H9 (cell line): ENCODE measurements at regions not wholly inside any gene's neighbourhood (a gene's known extent, or its start where the extent isn't known, plus 50 kb on each side); places are given as distances from the start of the nearest gene placed in this dataset.

ENCODE experiments used
- DNase-seq: peaks from one replicate; pipeline ENCODE4 v3.0.0-alpha.2; 2017
- H2AFZ ChIP-seq: one replicate; pipeline ENCODE4 v1.6.1; 2013; ENCODE audit warnings: mild to moderate bottlenecking, low read length, control low read depth, moderate library complexity
- H2AK5ac ChIP-seq: 2 replicates; pipeline ENCODE4 v1.6.1; 2013; ENCODE audit warnings: low read length, control low read depth, mixed read lengths; ENCODE audit not compliant: insufficient read length
- H2BK120ac ChIP-seq: one replicate; pipeline ENCODE4 v1.6.1; 2013; ENCODE audit warnings: low read depth, mild to moderate bottlenecking, low read length, control low read depth, inconsistent platforms; ENCODE audit not compliant: poor library complexity, severe bottlenecking
- H2BK12ac ChIP-seq: 2 replicates; pipeline ENCODE4 v1.6.1; 2013; ENCODE audit warnings: low read length, control low read depth, mixed read lengths, low read depth; ENCODE audit not compliant: insufficient read length
- H2BK15ac ChIP-seq: 2 replicates; pipeline ENCODE4 v1.6.1; 2013; ENCODE audit warnings: low read depth, low read length, control low read depth
- H2BK20ac ChIP-seq: one replicate; pipeline ENCODE4 v1.6.1; 2013; ENCODE audit warnings: low read depth, mild to moderate bottlenecking, low read length, control low read depth, inconsistent platforms; ENCODE audit not compliant: poor library complexity, severe bottlenecking
- H2BK5ac ChIP-seq: 2 replicates; pipeline ENCODE4 v1.6.1; 2013; ENCODE audit warnings: low read length, control low read depth, mixed read lengths; ENCODE audit not compliant: insufficient read length
- H3K14ac ChIP-seq: 2 replicates; pipeline ENCODE4 v1.6.1; 2013; ENCODE audit warnings: low read length, control low read depth; ENCODE audit not compliant: insufficient read depth
- H3K18ac ChIP-seq: 2 replicates; pipeline ENCODE4 v1.6.1; 2013; ENCODE audit warnings: low read depth, mild to moderate bottlenecking, mixed read lengths, low read length, control low read depth; ENCODE audit not compliant: insufficient read length
- H3K23ac ChIP-seq: 2 replicates; pipeline ENCODE4 v1.6.1; 2013; ENCODE audit warnings: low read length, control low read depth, mixed read lengths, low read depth; ENCODE audit not compliant: insufficient read length
- H3K23me2 ChIP-seq: 2 replicates; pipeline ENCODE4 v1.6.1; 2013; ENCODE audit warnings: low read depth, mild to moderate bottlenecking, mixed read lengths, low read length, control low read depth; ENCODE audit not compliant: insufficient read length, poor library complexity, severe bottlenecking
- H3K27ac ChIP-seq: 2 replicates; pipeline ENCODE4 v1.5.1; 2013; ENCODE audit warnings: low read length, control low read depth, mixed read lengths, low read depth; ENCODE audit not compliant: insufficient read length
- H3K27me3 ChIP-seq: 2 replicates; pipeline ENCODE4 v1.6.1; 2013; ENCODE audit warnings: low read length, control low read depth, inconsistent platforms; ENCODE audit not compliant: insufficient read depth
- H3K4ac ChIP-seq: 2 replicates; pipeline ENCODE4 v1.6.1; 2013; ENCODE audit warnings: low read depth, mild to moderate bottlenecking, control low read depth, inconsistent platforms, low read length, moderate library complexity
- H3K4me1 ChIP-seq: 2 replicates; pipeline ENCODE4 v1.6.1; 2013; ENCODE audit warnings: low read length, control low read depth, inconsistent platforms; ENCODE audit not compliant: insufficient read depth
- H3K4me2 ChIP-seq: 2 replicates; pipeline ENCODE4 v1.6.1; 2013; ENCODE audit warnings: low read length, control low read depth, mixed read lengths; ENCODE audit not compliant: insufficient read length, insufficient read depth
- H3K56ac ChIP-seq: 2 replicates; pipeline ENCODE4 v1.6.1; 2013; ENCODE audit warnings: low read depth, mild to moderate bottlenecking, mixed read lengths, low read length, control low read depth; ENCODE audit not compliant: insufficient read length
- H3K79me1 ChIP-seq: 2 replicates; pipeline ENCODE4 v1.6.1; 2013; ENCODE audit warnings: low read depth, mild to moderate bottlenecking, moderate library complexity, low read length, control low read depth, inconsistent platforms; ENCODE audit not compliant: insufficient read depth, poor library complexity, severe bottlenecking
- H3K79me2 ChIP-seq: 2 replicates; pipeline ENCODE4 v1.6.1; 2013; ENCODE audit warnings: low read length, control low read depth, inconsistent platforms; ENCODE audit not compliant: insufficient read depth
- H3K9ac ChIP-seq: 2 replicates; pipeline ENCODE4 v1.6.1; 2013; ENCODE audit warnings: low read length, control low read depth, mixed read lengths; ENCODE audit not compliant: insufficient read length; ENCODE audit errors: extremely low read depth
- H3K9me3 ChIP-seq: one replicate; pipeline ENCODE4 v1.6.1; 2013; ENCODE audit warnings: low read depth, low read length, inconsistent platforms; ENCODE audit not compliant: control insufficient read depth
- H3T11ph ChIP-seq: one replicate; pipeline ENCODE4 v1.6.1; 2013; ENCODE audit warnings: mild to moderate bottlenecking, low read length, control low read depth, inconsistent platforms
- H4K20me1 ChIP-seq: one replicate; pipeline ENCODE4 v1.6.1; 2013; ENCODE audit not compliant: control insufficient read depth, insufficient read length, insufficient read depth
- H4K5ac ChIP-seq: 2 replicates; pipeline ENCODE4 v1.6.1; 2013; ENCODE audit warnings: low read depth, mild to moderate bottlenecking, mixed read lengths, low read length, control low read depth; ENCODE audit not compliant: insufficient read length
- H4K8ac ChIP-seq: replicated peaks from 2 replicates; pipeline ENCODE4 v1.6.1; 2013; ENCODE audit warnings: low read length, control low read depth, mixed read lengths, low read depth; ENCODE audit not compliant: insufficient read length
- H4K91ac ChIP-seq: 2 replicates; pipeline ENCODE4 v1.6.1; 2013; ENCODE audit warnings: low read depth, mild to moderate bottlenecking, moderate library complexity, mixed read lengths, low read length, control low read depth; ENCODE audit not compliant: insufficient read length
- H3K27ac Mint-ChIP-seq, 3 experiments: 2 replicates in 2 of 3; 3 replicates in 1 of 3; pipeline ENCODE4 v1.8.0; 2020 to 2021; ENCODE audit warnings: mixed read lengths in 3 of 3, mild to moderate bottlenecking in 1 of 3, moderate library complexity in 1 of 3
- H3K27me3 Mint-ChIP-seq: 2 replicates; pipeline ENCODE4 v1.8.0; 2021; ENCODE audit warnings: low read depth, mild to moderate bottlenecking, moderate library complexity, mixed read lengths
- H3K36me3 Mint-ChIP-seq, 3 experiments: 2 replicates in 2 of 3; 3 replicates in 1 of 3; pipeline ENCODE4 v1.8.0; 2020 to 2021; ENCODE audit warnings: low read depth in 3 of 3, mixed read lengths in 3 of 3; ENCODE audit not compliant: insufficient read depth in 1 of 3
- H3K4me1 Mint-ChIP-seq, 2 experiments: 2 replicates each; pipeline ENCODE4 v1.8.0; 2020; ENCODE audit warnings: mixed read lengths in 2 of 2
- H3K4me3 Mint-ChIP-seq, 2 experiments: 2 replicates in 1 of 2; 3 replicates in 1 of 2; pipeline ENCODE4 v1.8.0; 2020 to 2021; ENCODE audit warnings: mild to moderate bottlenecking in 2 of 2, mixed read lengths in 2 of 2, moderate library complexity in 1 of 2
- H3K9me3 Mint-ChIP-seq, 2 experiments: 2 replicates in 1 of 2; 3 replicates in 1 of 2; pipeline ENCODE4 v1.8.0; 2020; ENCODE audit warnings: mild to moderate bottlenecking in 2 of 2, mixed read lengths in 2 of 2, moderate library complexity in 1 of 2
- CTCF ChIP-seq: fragments of 200-600 bp; sonication (generic); conservative IDR thresholded peaks from 3 replicates; pipeline ENCODE4 v1.8.0; 2021; ENCODE audit warnings: antibody characterized with exemption, mild to moderate bottlenecking
- WGBS: extraction: QIAGEN DNeasy Blood & Tissue Kit; methylation state at CpG from one replicate; pipeline ENCODE4 v1.1.7; 2013; ENCODE audit warnings: missing lambda C conversion rate, low lambda C conversion rate, mixed read lengths; ENCODE audit not compliant: insufficient read length; ENCODE audit errors: extremely low coverage; 5-methylcytosine and 5-hydroxymethylcytosine counted together

GRCh38 chr6:143605906-143606521 lies 71.8 kb upstream of the PHACTR2 start:
- Histone ChIP-seq H3K14ac (no peak overlapping the region), H3K9ac (no peak overlapping the region), H3K56ac (no peak overlapping the region), H3T11ph (no peak overlapping the region), H4K5ac (no peak overlapping the region), H3K9me3 (no peaks in the 10 kb centered on the region), H2BK120ac (no peak overlapping the region), H2BK20ac (no peak overlapping the region), H3K27ac (no peak overlapping the region), H4K20me1 (no peaks in the 10 kb centered on the region), H3K27me3 (no peaks in the 10 kb centered on the region), H2AK5ac (no peak overlapping the region), H3K79me2 (no peaks in the 10 kb centered on the region), H3K23me2 (no peaks in the 10 kb centered on the region), H2AFZ (no peak overlapping the region), H4K91ac (no peak overlapping the region), H2BK15ac (no peak overlapping the region), H3K4ac (no peak overlapping the region), H3K4me2 (no peak overlapping the region), H3K23ac (no peak overlapping the region), H3K18ac (no peak overlapping the region), H3K79me1 (no peaks in the 10 kb centered on the region), H2BK5ac (no peak overlapping the region), H3K4me1 (no peaks in the 10 kb centered on the region), H2BK12ac (no peak overlapping the region), H4K8ac (no peak overlapping the region)
- no peak for TF ChIP-seq CTCF
- H3K9me3 Mint-ChIP-seq, result no peaks in the 10 kb centered on the region
- H3K27ac Mint-ChIP-seq, result no peak overlapping the region
- no peak for DNase-seq
- H3K4me3 Mint-ChIP-seq, result no peak overlapping the region
- WGBS, result 100% methylated on average over 1 of the region's 6 CpGs
- peaks cover 11 to 13% of the 10 kb centered on the region in 2 experiments for H3K4me1 Mint-ChIP-seq
- H3K36me3 Mint-ChIP-seq, result no peaks in the 10 kb centered on the region
- H3K27me3 Mint-ChIP-seq, result no peaks in the 10 kb centered on the region
